DND-41 (cell line): ENCODE measurements at regions not wholly inside any gene's neighbourhood (a gene's known extent, or its start where the extent isn't known, plus 50 kb on each side); places are given as distances from the start of the nearest gene placed in this dataset.

Experiments used
- ATAC-seq: fragments of 200-7000 bp; cut with Tn5 transposase; 3 replicates; pipeline ENCODE4 v1.9.1; 2021; ENCODE audit warnings: low read depth; ENCODE audit not compliant: insufficient read depth
- DNase-seq: peaks from one replicate; pipeline ENCODE4 v3.0.0-alpha.2; 2020
- H2AFZ ChIP-seq: 2 replicates; pipeline ENCODE4 v1.6.0; 2012; ENCODE audit warnings: low read depth, low read length
- H3K27ac ChIP-seq: 2 replicates; pipeline ENCODE4 v1.5.1; 2012; ENCODE audit warnings: low read length, inconsistent platforms
- H3K27me3 ChIP-seq: fragments of 200-600 bp; sonication (generic); 2 replicates; pipeline ENCODE4 v1.6.0; 2012; ENCODE audit warnings: low read length, mild to moderate bottlenecking, inconsistent platforms; ENCODE audit not compliant: insufficient read depth, poor library complexity
- H3K36me3 ChIP-seq: 2 replicates; pipeline ENCODE4 v1.5.1; 2012; ENCODE audit warnings: low read length, inconsistent platforms; ENCODE audit not compliant: insufficient read depth
- H3K4me1 ChIP-seq: 2 replicates; pipeline ENCODE4 v1.5.1; 2012; ENCODE audit warnings: mild to moderate bottlenecking, low read length; ENCODE audit not compliant: insufficient read depth
- H3K4me2 ChIP-seq: 2 replicates; pipeline ENCODE4 v1.6.0; 2012; ENCODE audit warnings: mild to moderate bottlenecking, moderate library complexity, low read length, inconsistent platforms; ENCODE audit not compliant: insufficient read depth
- H3K4me3 ChIP-seq, 2 experiments: fragments of 200-600 bp in 1 of 2; shearing (Covaris generic) in 1 of 2; 2 replicates each; pipeline ENCODE4 v1.5.1; 2012 to 2016; ENCODE audit warnings: inconsistent platforms in 2 of 2, low read length in 2 of 2, mild to moderate bottlenecking in 2 of 2, low read depth in 1 of 2, moderate library complexity in 1 of 2
- H3K79me2 ChIP-seq: 2 replicates; pipeline ENCODE4 v1.6.0; 2012; ENCODE audit warnings: low read length, inconsistent platforms; ENCODE audit not compliant: insufficient read depth
- H3K9ac ChIP-seq: 2 replicates; pipeline ENCODE4 v1.6.0; 2012; ENCODE audit warnings: low read depth, mild to moderate bottlenecking, inconsistent platforms, low read length, moderate library complexity
- H3K9me3 ChIP-seq: 2 replicates; pipeline ENCODE4 v1.5.1; 2012; ENCODE audit warnings: low read length, moderate library complexity, mild to moderate bottlenecking, inconsistent platforms; ENCODE audit not compliant: insufficient read depth, severe bottlenecking
- H4K20me1 ChIP-seq: 2 replicates; pipeline ENCODE4 v1.6.0; 2012; ENCODE audit warnings: low read length; ENCODE audit not compliant: insufficient read depth
- EZH2 ChIP-seq: IDR thresholded peaks from 3 replicates; pipeline ENCODE4 v1.6.1; 2012; ENCODE audit warnings: borderline replicate concordance, low read depth, mild to moderate bottlenecking, moderate library complexity, low read length, inconsistent platforms; ENCODE audit not compliant: severe bottlenecking
- TF ChIP-seq, protein P1 (sequence below): IDR thresholded peaks from 2 replicates; pipeline ENCODE4 v1.5.1; 2012; ENCODE audit warnings: borderline replicate concordance, low read length, moderate library complexity, mild to moderate bottlenecking; ENCODE audit not compliant: poor library complexity, severe bottlenecking; ENCODE audit errors: extremely low read depth

DNA sequence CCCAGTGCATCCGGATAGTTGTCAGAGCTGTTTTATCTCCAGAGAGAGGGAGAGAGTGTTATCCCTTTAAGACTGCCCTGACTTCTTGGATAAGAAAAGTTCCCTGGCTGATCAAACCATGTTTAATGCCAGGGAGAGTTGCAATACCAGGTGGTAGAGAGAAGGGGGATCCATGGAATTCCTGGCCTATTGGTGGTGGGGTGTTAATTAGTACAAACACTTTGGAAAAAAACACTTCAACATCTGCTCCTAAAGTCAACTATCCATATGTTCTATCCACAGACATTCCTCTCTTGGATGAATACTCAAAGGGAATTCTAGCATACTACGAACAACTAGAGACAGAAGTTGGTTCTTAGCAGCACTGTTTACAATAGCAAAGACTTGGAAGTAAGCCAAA, 307.2 kb downstream of the TCERG1L start:
- no peak overlapping the region for H3K27ac ChIP-seq
- H3K9me3 ChIP-seq = no peaks in the 10 kb centered on the region
- H3K4me2 ChIP-seq = no peak overlapping the region
- no peaks in the 10 kb centered on the region for H3K27me3 ChIP-seq
- DNase-seq (no peak), ATAC-seq (no peak)
- H3K36me3 ChIP-seq = no peaks in the 10 kb centered on the region
- H3K4me3 ChIP-seq = no peak overlapping the region
- H3K9ac ChIP-seq = no peak overlapping the region
- no peaks in the 10 kb centered on the region for H4K20me1 ChIP-seq
- H3K79me2 ChIP-seq = no peaks in the 10 kb centered on the region
- H2AFZ ChIP-seq = no peak overlapping the region
- no peak for TF ChIP-seq EZH2
- TF ChIP-seq, protein P1, sequence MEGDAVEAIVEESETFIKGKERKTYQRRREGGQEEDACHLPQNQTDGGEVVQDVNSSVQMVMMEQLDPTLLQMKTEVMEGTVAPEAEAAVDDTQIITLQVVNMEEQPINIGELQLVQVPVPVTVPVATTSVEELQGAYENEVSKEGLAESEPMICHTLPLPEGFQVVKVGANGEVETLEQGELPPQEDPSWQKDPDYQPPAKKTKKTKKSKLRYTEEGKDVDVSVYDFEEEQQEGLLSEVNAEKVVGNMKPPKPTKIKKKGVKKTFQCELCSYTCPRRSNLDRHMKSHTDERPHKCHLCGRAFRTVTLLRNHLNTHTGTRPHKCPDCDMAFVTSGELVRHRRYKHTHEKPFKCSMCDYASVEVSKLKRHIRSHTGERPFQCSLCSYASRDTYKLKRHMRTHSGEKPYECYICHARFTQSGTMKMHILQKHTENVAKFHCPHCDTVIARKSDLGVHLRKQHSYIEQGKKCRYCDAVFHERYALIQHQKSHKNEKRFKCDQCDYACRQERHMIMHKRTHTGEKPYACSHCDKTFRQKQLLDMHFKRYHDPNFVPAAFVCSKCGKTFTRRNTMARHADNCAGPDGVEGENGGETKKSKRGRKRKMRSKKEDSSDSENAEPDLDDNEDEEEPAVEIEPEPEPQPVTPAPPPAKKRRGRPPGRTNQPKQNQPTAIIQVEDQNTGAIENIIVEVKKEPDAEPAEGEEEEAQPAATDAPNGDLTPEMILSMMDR = no peak
- no peaks in the 10 kb centered on the region for H3K4me1 ChIP-seq

DNA sequence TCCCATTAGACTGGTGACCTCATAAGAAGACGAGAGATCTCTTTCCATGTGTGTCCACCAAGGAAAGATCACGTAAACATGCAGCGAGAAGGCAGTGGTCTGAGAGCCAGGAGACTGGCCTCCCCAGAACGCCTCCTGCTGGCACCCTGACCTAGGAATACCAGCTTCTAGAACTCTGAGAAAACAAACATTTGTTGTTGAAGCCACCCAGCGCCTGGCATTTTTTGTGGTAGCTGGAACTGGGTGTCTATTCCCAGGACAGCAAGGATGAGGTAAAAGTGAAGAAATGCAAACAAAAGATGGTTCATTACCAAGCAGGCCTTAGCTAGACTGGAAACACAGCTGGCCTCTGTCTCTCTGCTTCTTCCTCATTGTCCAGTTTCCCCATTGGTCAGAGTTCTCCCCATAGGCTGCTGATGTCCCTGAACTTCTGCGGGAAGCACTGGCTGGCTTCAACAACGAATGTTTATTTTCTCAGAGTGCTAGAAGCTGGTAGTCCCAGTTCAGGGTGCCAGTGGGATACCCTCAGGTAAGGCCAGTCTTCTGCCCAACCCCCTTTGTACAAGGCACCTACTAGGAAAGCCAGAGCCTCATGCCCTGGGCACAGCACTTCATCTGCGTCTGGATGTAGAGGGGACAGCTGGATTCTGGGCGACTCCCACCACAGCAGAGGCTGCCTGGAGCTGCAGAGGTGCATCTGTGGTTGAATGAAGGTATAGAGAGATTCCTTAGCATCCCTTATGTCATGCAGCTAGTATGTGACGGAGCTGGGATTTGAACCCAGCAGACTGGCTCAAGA, 304.9 kb downstream of the TCERG1L start:
- DNase-seq (no peak), ATAC-seq (no peak)
- no peak overlapping the region for H3K9ac ChIP-seq
- no peak overlapping the region for H3K4me3 ChIP-seq
- no peak overlapping the region for H3K4me2 ChIP-seq
- no peaks in the 10 kb centered on the region for H3K27me3 ChIP-seq
- no peak overlapping the region for H2AFZ ChIP-seq
- no peaks in the 10 kb centered on the region for H3K9me3 ChIP-seq
- H3K36me3 ChIP-seq = no peaks in the 10 kb centered on the region
- H4K20me1 ChIP-seq = no peaks in the 10 kb centered on the region
- no peaks in the 10 kb centered on the region for H3K4me1 ChIP-seq
- TF ChIP-seq EZH2 = no peak
- TF ChIP-seq, protein P1 = no peak
- H3K27ac ChIP-seq = no peak overlapping the region
- no peaks in the 10 kb centered on the region for H3K79me2 ChIP-seq

DNA sequence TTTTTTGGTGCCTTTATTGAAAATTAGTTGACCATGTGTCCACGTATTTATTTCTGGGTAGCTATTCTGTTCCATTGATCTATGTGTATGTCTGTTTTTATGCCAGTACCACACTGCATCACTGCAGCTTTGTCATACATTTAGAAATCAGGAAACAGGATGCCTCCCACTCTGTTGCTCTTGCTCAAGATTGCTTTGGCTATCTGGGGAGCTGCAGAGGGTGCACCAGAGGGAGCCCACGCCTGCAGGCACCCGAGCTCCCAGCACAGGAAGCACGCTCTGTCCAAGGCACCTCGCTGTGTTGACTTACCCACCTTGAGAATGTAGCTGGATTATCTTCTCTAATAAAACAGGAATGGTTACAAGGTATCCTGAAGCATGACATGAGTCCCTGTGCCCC, 301.7 kb downstream of the TCERG1L start:
- Histone ChIP-seq H4K20me1 (no peaks in the 10 kb centered on the region), H3K9ac (no peak overlapping the region), H3K4me2 (no peak overlapping the region), H3K4me1 (no peaks in the 10 kb centered on the region), H3K79me2 (no peaks in the 10 kb centered on the region), H3K36me3 (no peaks in the 10 kb centered on the region), H3K27me3 (no peaks in the 10 kb centered on the region), H3K9me3 (no peaks in the 10 kb centered on the region), H3K27ac (no peak overlapping the region), H3K4me3 (no peak overlapping the region), H2AFZ (no peak overlapping the region)
- TF ChIP-seq, protein P1 = no peak
- ATAC-seq = no peak
- no peak for DNase-seq
